ENCODE measurements at regions not wholly inside any gene's neighbourhood (a gene's known extent, or its start where the extent isn't known, plus 50 kb on each side); places are given as distances from the start of the nearest gene placed in this dataset.

DNA sequence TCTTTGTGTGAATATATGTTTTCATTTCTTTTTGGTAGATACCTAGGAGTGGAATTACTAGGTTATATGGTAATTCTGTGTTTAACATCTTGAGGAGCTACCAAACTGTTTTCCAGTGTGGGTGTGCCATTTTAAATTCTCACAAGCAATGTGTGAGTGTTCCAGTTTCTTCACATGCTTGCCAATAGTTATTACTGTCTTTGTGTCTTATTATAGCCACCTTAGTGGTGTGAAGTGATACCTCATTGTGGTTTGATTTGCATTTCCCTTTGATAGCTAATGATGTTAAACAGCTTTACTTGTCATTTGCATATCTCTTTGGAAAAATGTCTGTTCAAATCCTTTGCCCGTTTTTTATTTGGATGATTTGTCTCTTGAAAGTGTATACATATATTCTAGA lies 513.0 kb downstream of the TMEM38B start:
- Histone ChIP-seq H3K36me3 (no peaks in the 10 kb centered on the region), H3K9me3 (no peaks in the 10 kb centered on the region), H3K27ac (no peak overlapping the region), H3K27me3 (peaks cover 0 to 5% (median 0%) of the 10 kb centered on the region in 4 donors), H3K4me1 (no peaks in the 10 kb centered on the region), H3K4me3 (no peak overlapping the region)
- intact Hi-C loops (cut with DNase I): no loop called here
- 21 to 26% methylated on average over 1 of the region's 1 CpG for WGBS, 2 donors
- no peak for DNase-seq
- no peak for ATAC-seq
- TF ChIP-seq, protein P1, sequence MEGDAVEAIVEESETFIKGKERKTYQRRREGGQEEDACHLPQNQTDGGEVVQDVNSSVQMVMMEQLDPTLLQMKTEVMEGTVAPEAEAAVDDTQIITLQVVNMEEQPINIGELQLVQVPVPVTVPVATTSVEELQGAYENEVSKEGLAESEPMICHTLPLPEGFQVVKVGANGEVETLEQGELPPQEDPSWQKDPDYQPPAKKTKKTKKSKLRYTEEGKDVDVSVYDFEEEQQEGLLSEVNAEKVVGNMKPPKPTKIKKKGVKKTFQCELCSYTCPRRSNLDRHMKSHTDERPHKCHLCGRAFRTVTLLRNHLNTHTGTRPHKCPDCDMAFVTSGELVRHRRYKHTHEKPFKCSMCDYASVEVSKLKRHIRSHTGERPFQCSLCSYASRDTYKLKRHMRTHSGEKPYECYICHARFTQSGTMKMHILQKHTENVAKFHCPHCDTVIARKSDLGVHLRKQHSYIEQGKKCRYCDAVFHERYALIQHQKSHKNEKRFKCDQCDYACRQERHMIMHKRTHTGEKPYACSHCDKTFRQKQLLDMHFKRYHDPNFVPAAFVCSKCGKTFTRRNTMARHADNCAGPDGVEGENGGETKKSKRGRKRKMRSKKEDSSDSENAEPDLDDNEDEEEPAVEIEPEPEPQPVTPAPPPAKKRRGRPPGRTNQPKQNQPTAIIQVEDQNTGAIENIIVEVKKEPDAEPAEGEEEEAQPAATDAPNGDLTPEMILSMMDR (IDR thresholded peaks at IDR 0.05): no peak
- FAIRE-seq: no peak

DNA sequence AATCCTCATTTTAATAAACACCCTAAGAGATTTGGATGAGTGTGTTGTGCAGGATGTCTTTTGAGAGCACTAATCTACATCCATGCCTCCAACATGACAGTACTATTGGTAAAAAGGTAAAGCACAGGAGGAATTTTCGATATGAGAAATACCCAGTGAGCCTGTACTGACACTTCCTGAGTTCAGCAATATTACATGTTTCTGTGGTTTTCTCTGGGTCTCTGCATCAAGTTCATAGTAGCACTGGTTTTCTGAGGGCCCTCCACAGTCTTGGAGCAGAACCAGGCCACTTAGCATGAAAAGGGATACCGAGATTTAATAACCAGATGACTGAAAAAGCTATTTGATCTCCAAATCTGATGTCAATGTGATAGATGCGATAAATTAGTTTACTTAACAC lies 524.1 kb downstream of the TMEM38B start:
- Histone ChIP-seq H3K27me3 (no peaks in the 10 kb centered on the region), H3K9me3 (no peaks in the 10 kb centered on the region), H3K4me3 (no peak overlapping the region), H3K4me1 (no peaks in the 10 kb centered on the region), H3K36me3 (no peaks in the 10 kb centered on the region), H3K27ac (no peak overlapping the region)
- ATAC-seq (no peak), DNase-seq (no peak), FAIRE-seq (no peak)
- TF ChIP-seq, protein P1 (IDR thresholded peaks at IDR 0.05): no peak
- intact Hi-C loops (cut with DNase I): no loop called here
- 54 to 63% methylated on average over 3 of the region's 3 CpGs for WGBS, 2 donors

DNA sequence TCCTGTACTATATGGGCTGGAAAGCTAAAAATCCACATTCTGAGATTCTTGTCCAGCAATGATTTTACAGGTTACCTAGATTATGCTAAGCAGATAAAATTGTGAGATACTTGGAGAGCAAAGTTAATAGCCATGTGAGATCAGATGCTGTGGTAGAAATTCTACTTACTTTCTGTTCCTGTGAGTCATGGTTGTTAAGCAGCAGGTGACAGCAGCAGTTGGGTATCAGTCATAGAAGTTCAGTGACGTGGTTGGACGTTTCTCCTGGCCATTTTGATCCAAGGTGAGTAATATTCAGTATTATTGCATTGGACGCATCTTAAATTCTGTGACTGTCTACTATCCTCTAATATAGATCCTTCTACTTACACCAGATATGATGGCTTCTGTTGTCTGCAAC lies 524.5 kb downstream of the TMEM38B start:
- intact Hi-C loops (cut with DNase I): no loop called here
- ATAC-seq (no peak), DNase-seq (no peak), FAIRE-seq (no peak)
- Histone ChIP-seq H3K36me3 (no peaks in the 10 kb centered on the region), H3K27ac (no peak overlapping the region), H3K4me3 (no peak overlapping the region), H3K27me3 (no peaks in the 10 kb centered on the region), H3K9me3 (no peaks in the 10 kb centered on the region), H3K4me1 (no peaks in the 10 kb centered on the region)
- TF ChIP-seq, protein P1 (IDR thresholded peaks at IDR 0.05): no peak
- WGBS, 2 donors: 55 to 60% methylated on average over 3 of the region's 3 CpGs

DNA sequence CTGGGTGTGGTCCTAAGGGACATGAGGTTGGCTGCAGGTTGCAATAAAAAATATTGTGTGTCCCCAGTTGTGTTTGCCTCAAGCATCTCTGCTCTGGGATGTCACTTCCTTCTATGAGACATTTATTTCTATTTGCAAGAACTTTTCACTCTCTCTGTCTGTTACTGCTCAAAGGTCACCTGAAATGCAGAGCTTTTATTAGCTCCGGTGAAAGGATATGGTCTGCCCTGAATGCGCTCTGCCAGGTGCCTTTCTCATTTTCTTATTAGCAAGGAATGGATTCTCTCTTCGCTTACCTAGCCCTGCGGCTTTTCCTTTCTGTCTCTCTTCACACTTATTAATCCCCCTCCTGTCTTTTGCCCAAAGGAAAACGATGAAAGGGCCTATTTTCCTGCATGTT lies 526.1 kb downstream of the TMEM38B start:
- TF ChIP-seq, protein P1 (IDR thresholded peaks at IDR 0.05): no peak
- H3K36me3 ChIP-seq: no peaks in the 10 kb centered on the region
- H3K9me3 ChIP-seq: no peaks in the 10 kb centered on the region
- DNase-seq: no peak
- intact Hi-C loops (cut with DNase I): no loop called here
- no peak overlapping the region for H3K4me3 ChIP-seq
- no peak for FAIRE-seq
- no peaks in the 10 kb centered on the region for H3K4me1 ChIP-seq
- 65 to 71% methylated on average over 5 of the region's 5 CpGs for WGBS, 2 donors
- ATAC-seq: no peak
- no peak overlapping the region for H3K27ac ChIP-seq
- H3K27me3 ChIP-seq: no peaks in the 10 kb centered on the region

DNA sequence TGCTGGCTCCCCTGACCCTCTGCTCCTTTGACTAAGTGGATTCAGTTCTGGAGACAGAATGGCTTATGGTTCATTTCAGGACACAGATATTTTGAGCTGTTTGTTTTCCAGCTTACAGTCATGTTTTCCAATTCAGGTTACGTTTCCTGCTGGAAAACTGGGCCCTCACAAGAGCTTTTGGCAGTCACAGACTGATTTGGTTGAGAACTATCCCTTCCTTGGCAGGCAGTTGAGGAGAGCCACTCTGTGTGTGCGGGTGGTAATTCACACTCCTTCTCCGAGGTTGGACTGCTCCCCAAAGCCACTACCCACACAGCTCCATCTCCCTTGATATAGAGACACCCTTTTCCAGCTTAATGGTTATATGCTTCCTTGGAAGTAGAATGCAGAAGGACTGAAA lies 534.5 kb downstream of the TMEM38B start:
- 34 to 46% methylated on average over 3 of the region's 3 CpGs for WGBS, 2 donors
- no peaks in the 10 kb centered on the region for H3K4me1 ChIP-seq
- DNase-seq (no peak), FAIRE-seq (no peak), ATAC-seq (no peak)
- TF ChIP-seq, protein P1 (IDR thresholded peaks at IDR 0.05): no peak
- H3K9me3 ChIP-seq: no peaks in the 10 kb centered on the region
- H3K4me3 ChIP-seq: no peak overlapping the region
- no peak overlapping the region for H3K27ac ChIP-seq
- H3K36me3 ChIP-seq: no peaks in the 10 kb centered on the region
- H3K27me3 ChIP-seq: no peaks in the 10 kb centered on the region
- intact Hi-C loops (cut with DNase I): no loop called here
